RWPE2 (cell line): ENCODE measurements at regions not wholly inside any gene's neighbourhood (a gene's known extent, or its start where the extent isn't known, plus 50 kb on each side); places are given as distances from the start of the nearest gene placed in this dataset.

ENCODE experiments used
- ATAC-seq: fragments of 200-7000 bp; cut with Tn5 transposase; 3 replicates; pipeline ENCODE4 v1.9.1; 2021; ENCODE audit warnings: low read depth
- DNase-seq: peaks from one replicate; pipeline ENCODE4 v3.0.0-alpha.2; 2020; ENCODE audit warnings: low spot score
- H3K27ac ChIP-seq: fragments of 450-650 bp; 2 replicates; pipeline ENCODE4 v1.5.1; 2017; ENCODE audit warnings: mild to moderate bottlenecking; ENCODE audit not compliant: poor library complexity, severe bottlenecking
- H3K27me3 ChIP-seq: fragments of 250-450 bp; sonication (Bioruptor Pico); 2 replicates; pipeline ENCODE4 v1.5.1; 2021; ENCODE audit warnings: mild to moderate bottlenecking, moderate library complexity; ENCODE audit not compliant: insufficient read depth, poor library complexity, severe bottlenecking
- H3K36me3 ChIP-seq: fragments of 250-450 bp; sonication (Bioruptor Pico); 2 replicates; pipeline ENCODE4 v1.5.1; 2020; ENCODE audit warnings: low read depth, mild to moderate bottlenecking, moderate library complexity
- H3K4me1 ChIP-seq: fragments of 250-450 bp; sonication (Bioruptor Pico); 2 replicates; pipeline ENCODE4 v1.5.1; 2021; ENCODE audit warnings: mild to moderate bottlenecking, moderate library complexity; ENCODE audit not compliant: insufficient read depth, poor library complexity, severe bottlenecking
- H3K4me3 ChIP-seq: fragments of 250-450 bp; sonication (Bioruptor Pico); 2 replicates; pipeline ENCODE4 v1.5.1; 2021; ENCODE audit warnings: mild to moderate bottlenecking, moderate library complexity; ENCODE audit not compliant: severe bottlenecking
- H3K9me3 ChIP-seq: fragments of 250-450 bp; sonication (Bioruptor Pico); 2 replicates; pipeline ENCODE4 v1.5.1; 2021; ENCODE audit warnings: mild to moderate bottlenecking, moderate library complexity; ENCODE audit not compliant: severe bottlenecking
- CTCF ChIP-seq: fragments of 450-650 bp; IDR thresholded peaks from one replicate; pipeline ENCODE4 v1.5.1; 2017; ENCODE audit warnings: mild to moderate bottlenecking, moderate library complexity; ENCODE audit not compliant: poor library complexity, severe bottlenecking

GRCh38 chr2:43127941-43128558 lies 98.4 kb downstream of the ZFP36L2 start:
- ATAC-seq, result no peak
- H3K27ac ChIP-seq, result peak overlapping the region; percentile 94

GRCh38 chr2:43127208-43127940 lies 99.0 kb downstream of the ZFP36L2 start:
- ATAC-seq (no peak), DNase-seq (peak; percentile 52)
- peak; percentile 64 for TF ChIP-seq CTCF
- Histone ChIP-seq H3K27ac (peak overlapping the region; percentile 6), H3K4me3 (no peak overlapping the region), H3K4me1 (peaks cover 21% of the 10 kb centered on the region), H3K27me3 (no peaks in the 10 kb centered on the region), H3K36me3 (no peaks in the 10 kb centered on the region), H3K9me3 (no peaks in the 10 kb centered on the region)

More at GRCh38 chr2:43127941-43128558, 98.4 kb downstream of the ZFP36L2 start:
- H3K9me3 ChIP-seq, result no peaks in the 10 kb centered on the region
- peak; percentile 31 for DNase-seq
- H3K27me3 ChIP-seq, result no peaks in the 10 kb centered on the region
- peaks cover 21% of the 10 kb centered on the region for H3K4me1 ChIP-seq
- H3K36me3 ChIP-seq, result no peaks in the 10 kb centered on the region
- no peak for TF ChIP-seq CTCF
- no peak overlapping the region for H3K4me3 ChIP-seq

GRCh38 chr2:43126817-43127207 lies 99.6 kb downstream of the ZFP36L2 start:
- Histone ChIP-seq H3K27me3 (no peaks in the 10 kb centered on the region), H3K27ac (peak overlapping the region; percentile 6), H3K4me1 (peaks cover 16% of the 10 kb centered on the region), H3K9me3 (no peaks in the 10 kb centered on the region), H3K36me3 (no peaks in the 10 kb centered on the region), H3K4me3 (no peak overlapping the region)
- DNase-seq (no peak), ATAC-seq (no peak)
- no peak for TF ChIP-seq CTCF

GRCh38 chr2:43125090-43125998 lies 101.1 kb downstream of the ZFP36L2 start:
- Histone ChIP-seq H3K27me3 (no peaks in the 10 kb centered on the region), H3K9me3 (no peaks in the 10 kb centered on the region), H3K4me3 (no peak overlapping the region), H3K36me3 (no peaks in the 10 kb centered on the region), H3K27ac (no peak overlapping the region), H3K4me1 (peaks cover 6% of the 10 kb centered on the region)
- ATAC-seq, result no peak
- TF ChIP-seq CTCF, result no peak
- no peak for DNase-seq
